ENCODE measurements at regions not wholly inside any gene's neighbourhood (a gene's known extent, or its start where the extent isn't known, plus 50 kb on each side); places are given as distances from the start of the nearest gene placed in this dataset.

DNA sequence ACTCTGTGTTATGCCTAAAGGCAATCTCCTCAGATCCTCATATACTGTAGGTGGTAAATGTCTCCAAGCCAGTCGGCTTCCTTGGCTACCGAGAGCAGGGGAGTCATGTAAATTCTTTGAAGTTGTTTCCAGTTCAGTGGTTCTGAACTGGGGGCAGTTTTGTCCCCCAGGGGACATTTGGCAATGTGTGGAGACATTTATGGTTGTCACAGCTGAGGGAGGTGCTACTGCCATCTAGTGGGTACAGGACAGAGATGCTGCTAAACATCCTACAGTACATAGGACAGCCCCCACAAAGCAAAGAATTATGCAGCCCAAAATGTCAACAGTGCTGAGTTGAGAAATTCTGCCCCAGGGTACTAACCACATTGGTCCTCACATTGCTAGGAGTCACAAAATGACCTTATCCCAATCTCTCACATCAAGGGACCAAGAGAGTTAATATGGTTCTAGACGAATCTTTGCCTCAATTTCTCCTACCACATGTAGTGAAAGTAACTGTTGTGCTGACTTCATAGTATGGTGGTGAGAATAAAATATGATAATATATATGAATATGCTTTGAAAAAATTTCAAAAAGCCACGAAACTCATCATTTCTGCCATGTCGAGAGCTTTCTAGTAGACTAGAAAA is 104.4 kb upstream of the ARHGAP24 start:
- no peaks in the 10 kb centered on the region; the same call in 1 of the 2 replicates for H3K9me3 ChIP-seq (replicated peaks; ENCODE audit: control insufficient read depth, insufficient read depth, low read depth, low read length)
- H3K9ac ChIP-seq (ENCODE audit: insufficient read depth in 1 of 2, low read depth in 2 of 2, low read length in 2 of 2), result no peak overlapping the region
- no peaks in the 10 kb centered on the region for H4K20me1 ChIP-seq (replicated peaks; ENCODE audit: control insufficient read depth, insufficient read depth, low read length)
- BruUV-seq (replicated peaks), result no TSS peak
- ATAC-seq (peak; percentile 90), DNase-seq (ENCODE audit: extremely low read depth in 1 of 4, low spot score in 3 of 4) (peak; percentile 9 to 51 (median 16)), FAIRE-seq (peak; percentile 81)
- no peak overlapping the region for H3K4me2 ChIP-seq (ENCODE audit: insufficient read depth, low read length)
- no peaks in the 10 kb centered on the region for H3K79me2 ChIP-seq (ENCODE audit: control insufficient read depth, insufficient read depth, low read length)
- intact Hi-C loops (cut with micrococcal nuclease), result loop anchor here (1.0 kb wide), 2 partner anchors 223 to 286 kb away; no protein-coding TSS in a partner anchor
- no peaks in the 10 kb centered on the region for H3K27me3 ChIP-seq (ENCODE audit: control insufficient read depth in 2 of 2, insufficient read depth in 2 of 2, low read length in 2 of 2)
- H3K36me3 ChIP-seq (ENCODE audit: control insufficient read depth, insufficient read depth, low read length), result no peaks in the 10 kb centered on the region
- H3K4me3 ChIP-seq, result no peak overlapping the region
- H3K9me1 ChIP-seq (ENCODE audit: control insufficient read depth, insufficient read depth, low read length), result no peaks in the 10 kb centered on the region
- ChIA-PET POLR2A (no interaction called here), CTCF (ENCODE audit: low intra/inter-chr PET ratio) (interaction anchor here (1.0 kb wide), 1 partner anchor 599 kb away, joined by 3 read pairs; no protein-coding TSS in a partner anchor)
- H2AFZ ChIP-seq (ENCODE audit: low read depth, low read length), result no peak overlapping the region
- in situ Hi-C loops (cut with MboI), result no loop called here
- no peak overlapping the region for H3K27ac ChIP-seq (ENCODE audit: extremely low read depth, low read depth, low read length)
- H3K4me1 ChIP-seq (replicated peaks in 1 of 2; ENCODE audit: control insufficient read depth in 2 of 2, insufficient read depth in 2 of 2, low read length in 2 of 2), result no peaks in the 10 kb centered on the region
- WGBS (ENCODE audit: insufficient coverage, low coverage, missing lambda C conversion rate), result under 1% methylated on average over 5 of the region's 5 CpGs
- no peak for TF ChIP-seq TARDBP (IDR thresholded peaks at IDR 0.05)
- TF ChIP-seq, protein P1, sequence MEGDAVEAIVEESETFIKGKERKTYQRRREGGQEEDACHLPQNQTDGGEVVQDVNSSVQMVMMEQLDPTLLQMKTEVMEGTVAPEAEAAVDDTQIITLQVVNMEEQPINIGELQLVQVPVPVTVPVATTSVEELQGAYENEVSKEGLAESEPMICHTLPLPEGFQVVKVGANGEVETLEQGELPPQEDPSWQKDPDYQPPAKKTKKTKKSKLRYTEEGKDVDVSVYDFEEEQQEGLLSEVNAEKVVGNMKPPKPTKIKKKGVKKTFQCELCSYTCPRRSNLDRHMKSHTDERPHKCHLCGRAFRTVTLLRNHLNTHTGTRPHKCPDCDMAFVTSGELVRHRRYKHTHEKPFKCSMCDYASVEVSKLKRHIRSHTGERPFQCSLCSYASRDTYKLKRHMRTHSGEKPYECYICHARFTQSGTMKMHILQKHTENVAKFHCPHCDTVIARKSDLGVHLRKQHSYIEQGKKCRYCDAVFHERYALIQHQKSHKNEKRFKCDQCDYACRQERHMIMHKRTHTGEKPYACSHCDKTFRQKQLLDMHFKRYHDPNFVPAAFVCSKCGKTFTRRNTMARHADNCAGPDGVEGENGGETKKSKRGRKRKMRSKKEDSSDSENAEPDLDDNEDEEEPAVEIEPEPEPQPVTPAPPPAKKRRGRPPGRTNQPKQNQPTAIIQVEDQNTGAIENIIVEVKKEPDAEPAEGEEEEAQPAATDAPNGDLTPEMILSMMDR (IDR thresholded peaks at IDR 0.05 in 2 of 3, conservative IDR thresholded peaks at IDR 0.05 in 1 of 3; ENCODE audit: insufficient read depth in 2 of 3, low read depth in 1 of 3, low read length in 3 of 3), result peak; percentile 64 to 68 (median 68)
- TF ChIP-seq PHF8 (IDR thresholded peaks at IDR 0.05; ENCODE audit: borderline replicate concordance, low read length), result no peak
- TF ChIP-seq, protein P2, sequence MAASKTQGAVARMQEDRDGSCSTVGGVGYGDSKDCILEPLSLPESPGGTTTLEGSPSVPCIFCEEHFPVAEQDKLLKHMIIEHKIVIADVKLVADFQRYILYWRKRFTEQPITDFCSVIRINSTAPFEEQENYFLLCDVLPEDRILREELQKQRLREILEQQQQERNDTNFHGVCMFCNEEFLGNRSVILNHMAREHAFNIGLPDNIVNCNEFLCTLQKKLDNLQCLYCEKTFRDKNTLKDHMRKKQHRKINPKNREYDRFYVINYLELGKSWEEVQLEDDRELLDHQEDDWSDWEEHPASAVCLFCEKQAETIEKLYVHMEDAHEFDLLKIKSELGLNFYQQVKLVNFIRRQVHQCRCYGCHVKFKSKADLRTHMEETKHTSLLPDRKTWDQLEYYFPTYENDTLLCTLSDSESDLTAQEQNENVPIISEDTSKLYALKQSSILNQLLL (CRISPR knock-in tag; IDR thresholded peaks at IDR 0.05; ENCODE audit: borderline replicate concordance), result no peak
- peak; percentile 40 to 61; a peak in 3 of 4 replicates for TF ChIP-seq RAD21 (CRISPR knock-in tag; conservative IDR thresholded peaks at IDR 0.05 in 1 of 2, IDR thresholded peaks at IDR 0.05 in 1 of 2)
- TF ChIP-seq ZNF3 (CRISPR knock-in tag; IDR thresholded peaks at IDR 0.05), result no peak
- no peak for TF ChIP-seq ZNF316 (IDR thresholded peaks at IDR 0.05)
- no peak for TF ChIP-seq FOXP1 (CRISPR knock-in tag; IDR thresholded peaks at IDR 0.05)
- TF ChIP-seq ZNF12 (CRISPR knock-in tag; IDR thresholded peaks at IDR 0.05), result no peak
- peak; percentile 47; the same call in 1 of the 2 replicates for TF ChIP-seq SMC3 (conservative IDR thresholded peaks at IDR 0.05; ENCODE audit: insufficient read depth, low read depth, low read length)
- TF ChIP-seq SMARCE1 (IDR thresholded peaks at IDR 0.05), result no peak

All from K562 (cell line).